B cell (primary cell): ENCODE measurements at regions not wholly inside any gene's neighbourhood (a gene's known extent, or its start where the extent isn't known, plus 50 kb on each side); places are given as distances from the start of the nearest gene placed in this dataset.

Source experiments
- CTCF ChIP-seq: fragments of 200-600 bp; IDR thresholded peaks from one replicate; pipeline ENCODE4 v1.8.0; 2022; ENCODE audit warnings: antibody characterized with exemption, mild to moderate bottlenecking
- EZH2 ChIP-seq: IDR thresholded peaks from 2 replicates; pipeline ENCODE4 v1.6.1; 2012; ENCODE audit warnings: borderline replicate concordance, low read depth, mild to moderate bottlenecking, moderate library complexity, low read length; ENCODE audit not compliant: insufficient read depth, poor library complexity, severe bottlenecking

DNA sequence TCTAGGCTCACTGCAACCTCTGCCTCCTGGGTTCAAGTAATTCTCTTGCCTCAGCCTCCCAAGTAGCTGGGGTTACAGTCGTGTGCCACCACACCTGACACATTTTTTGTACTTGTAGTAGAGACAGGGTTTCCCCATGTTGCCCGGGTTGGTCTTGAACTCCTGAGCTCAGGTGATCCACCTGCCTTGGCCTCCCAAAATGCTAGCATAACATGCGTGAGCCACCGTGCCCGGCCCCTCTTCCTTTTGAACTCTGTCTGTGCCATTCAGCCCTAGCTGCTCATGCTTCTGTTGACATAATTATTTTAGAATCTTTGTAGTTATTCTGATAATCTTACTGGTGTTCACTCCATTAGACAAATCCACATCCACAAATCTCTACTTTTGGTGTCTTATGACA lies 1231.3 kb upstream of the ADGRL3 start:
- TF ChIP-seq EZH2 (no peak), CTCF (no peak)
